NCI-H748 (cell line): ENCODE measurements at regions not wholly inside any gene's neighbourhood (a gene's known extent, or its start where the extent isn't known, plus 50 kb on each side); places are given as distances from the start of the nearest gene placed in this dataset.
A peak's percentile ranks its signal among the peaks of the same experiment; 100 is the strongest.
"Not testable (repeated sequence)": the region's sequence is repeated elsewhere in the genome, so short reads cannot be mapped to it uniquely, and the experiment has no call there.

ENCODE experiments used
- DNase-seq: peaks from one replicate; lab custom pipeline; 2025; ENCODE audit not compliant: unreplicated experiment; lab: John Stamatoyannopoulos, UW

GRCh38 chr1:60823151-60823550 is 259.2 kb upstream of the NFIA start:
- DNase-seq: no peak

GRCh38 chr1:60822252-60822651 is 260.1 kb upstream of the NFIA start:
- no peak for DNase-seq

GRCh38 chr1:60821156-60821555 is 261.2 kb upstream of the NFIA start:
- no peak for DNase-seq

GRCh38 chr1:60818969-60819701 is 263.2 kb upstream of the NFIA start:
- no peak for DNase-seq

GRCh38 chr1:60813071-60813470 is 269.3 kb upstream of the NFIA start:
- DNase-seq: no peak

- DNase-seq: peak; percentile 92
These were observed 273.0 kb upstream of the NFIA start for GRCh38 chr1:60809204-60809980.

- DNase-seq: no peak
These were observed 273.7 kb upstream of the NFIA start for GRCh38 chr1:60808676-60809075.

- no peak for DNase-seq
These were observed 279.5 kb upstream of the NFIA start for GRCh38 chr1:60802884-60803283.

GRCh38 chr1:60797351-60797750 is 285.0 kb upstream of the NFIA start:
- DNase-seq: no peak

- DNase-seq: no peak
These were observed 291.1 kb upstream of the NFIA start for GRCh38 chr1:60791226-60791625.

GRCh38 chr1:60773099-60773498 is 309.3 kb upstream of the NFIA start:
- not testable (repeated sequence) for DNase-seq

- no peak for DNase-seq
These were observed 313.3 kb upstream of the NFIA start for GRCh38 chr1:60769082-60769481.

GRCh38 chr1:60765204-60765603 is 317.2 kb upstream of the NFIA start:
- DNase-seq: peak; percentile 77

GRCh38 chr1:60764489-60764888 is 317.9 kb upstream of the NFIA start:
- DNase-seq: no peak

- DNase-seq: no peak
These were observed 318.6 kb upstream of the NFIA start for GRCh38 chr1:60763741-60764140.

- DNase-seq: no peak
These were observed 319.4 kb upstream of the NFIA start for GRCh38 chr1:60762911-60763310.

GRCh38 chr1:60762176-60762575 is 320.2 kb upstream of the NFIA start:
- no peak for DNase-seq

GRCh38 chr1:60759291-60759690 is 323.1 kb upstream of the NFIA start:
- DNase-seq: peak; percentile 25

GRCh38 chr1:60757485-60757884 is 324.9 kb upstream of the NFIA start:
- DNase-seq: no peak

- peak; percentile 61 for DNase-seq
These were observed 329.1 kb upstream of the NFIA start for GRCh38 chr1:60753036-60753900.

- DNase-seq: no peak
These were observed 331.1 kb upstream of the NFIA start for GRCh38 chr1:60751306-60751705.

- DNase-seq: no peak
These were observed 335.0 kb upstream of the NFIA start for GRCh38 chr1:60747353-60747752.
